ENCODE measurements at regions not wholly inside any gene's neighbourhood (a gene's known extent, or its start where the extent isn't known, plus 50 kb on each side); places are given as distances from the start of the nearest gene placed in this dataset.

DNA sequence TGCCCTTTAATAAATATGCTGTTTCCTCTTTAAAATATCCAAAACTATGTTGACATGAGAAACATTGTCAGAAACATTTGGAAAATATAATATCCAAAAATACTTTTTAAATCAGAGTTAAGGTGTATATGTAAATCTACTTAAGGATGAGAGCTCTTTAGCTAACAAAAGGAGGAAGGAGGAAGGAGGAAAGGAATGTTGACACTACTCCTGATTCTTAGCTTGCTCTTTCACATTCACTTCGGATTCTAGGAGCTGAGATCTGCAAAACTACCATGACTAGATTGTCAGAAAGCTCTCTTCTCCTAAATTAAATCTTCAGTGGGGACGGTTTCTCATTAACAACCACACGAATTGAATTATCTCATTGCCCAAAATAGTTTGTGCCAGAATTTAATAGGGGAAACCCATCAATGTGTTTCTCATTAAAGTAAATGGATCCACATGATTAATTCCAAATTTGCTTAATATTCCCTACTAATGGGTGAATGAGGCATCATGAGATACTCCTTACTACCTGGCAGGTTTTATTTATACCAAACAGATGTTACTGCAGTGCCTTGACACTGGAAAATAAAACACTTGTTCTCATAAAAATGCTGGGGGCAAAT, 509.1 kb downstream of the MBD2 start:
- peaks cover 0 to 3% of the 10 kb centered on the region in 2 donors for H3K27me3 ChIP-seq
- no peak overlapping the region for H3K27ac ChIP-seq
- H3K36me3 ChIP-seq, result no peaks in the 10 kb centered on the region
- H3K4me1 ChIP-seq, result no peaks in the 10 kb centered on the region
- no peak for TF ChIP-seq CTCF (IDR thresholded peaks at IDR 0.05)
- H3K4me3 ChIP-seq, result no peak overlapping the region
- H3K9me3 ChIP-seq, result no peaks in the 10 kb centered on the region
- DNase-seq (ENCODE audit: low spot score), result no peak

DNA sequence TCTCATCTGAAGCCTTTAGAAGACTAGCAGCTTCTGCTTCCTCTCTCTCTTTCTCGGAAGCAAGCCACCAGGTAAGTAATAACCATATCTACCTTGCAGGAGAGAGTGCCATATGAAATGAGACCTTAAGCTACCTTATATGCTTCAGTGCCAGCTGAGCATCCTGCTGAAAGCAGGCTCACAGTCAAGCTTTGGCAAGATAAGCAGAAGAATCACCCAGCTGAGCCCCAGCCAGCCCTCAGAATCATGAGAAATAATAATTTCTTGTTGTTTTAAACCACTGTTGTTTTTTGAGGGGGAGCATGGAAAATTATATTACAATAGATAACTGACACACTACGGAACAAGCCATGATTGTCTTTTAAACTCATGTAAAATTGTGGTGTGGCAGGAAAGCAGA, 514.4 kb downstream of the MBD2 start:
- DNase-seq (ENCODE audit: low spot score), result no peak
- peaks cover 0 to 3% of the 10 kb centered on the region in 2 donors for H3K27me3 ChIP-seq
- H3K27ac ChIP-seq, result no peak overlapping the region
- H3K4me1 ChIP-seq, result no peaks in the 10 kb centered on the region
- no peak for TF ChIP-seq CTCF (IDR thresholded peaks at IDR 0.05)
- H3K9me3 ChIP-seq, result peaks cover 0 to 10% of the 10 kb centered on the region in 2 donors
- H3K4me3 ChIP-seq, result no peak overlapping the region
- H3K36me3 ChIP-seq, result no peaks in the 10 kb centered on the region

- H3K4me3 ChIP-seq, result no peak overlapping the region
- H3K36me3 ChIP-seq, result no peaks in the 10 kb centered on the region
- H3K9me3 ChIP-seq, result no peaks in the 10 kb centered on the region
- no peaks in the 10 kb centered on the region for H3K27me3 ChIP-seq
- no peaks in the 10 kb centered on the region for H3K4me1 ChIP-seq
- no peak overlapping the region for H3K27ac ChIP-seq
- no peak for TF ChIP-seq CTCF (IDR thresholded peaks at IDR 0.05)
- no peak for DNase-seq (ENCODE audit: low spot score)
Observed at GRCh38 chr18:53702480-53702879, 522.0 kb downstream of the MBD2 start.

DNA sequence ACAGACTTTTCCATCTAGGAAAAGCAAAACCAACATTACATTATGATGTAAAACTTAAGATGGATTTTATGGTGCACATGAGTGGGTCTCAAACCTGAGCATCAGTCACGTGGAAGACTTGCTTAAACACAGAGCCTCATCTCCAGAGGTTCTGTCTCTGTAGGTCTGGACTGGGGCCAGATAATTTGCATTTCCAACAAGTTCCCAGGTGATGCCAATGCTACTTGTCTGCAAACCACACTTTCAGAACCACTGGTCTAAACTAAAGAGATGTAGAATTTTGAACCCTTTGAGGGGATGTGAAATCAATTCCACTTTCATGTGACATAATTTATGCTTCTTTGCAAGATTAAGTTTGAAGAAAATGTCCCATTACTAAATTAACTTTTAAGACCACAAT, 522.8 kb downstream of the MBD2 start:
- Histone ChIP-seq H3K4me1 (no peaks in the 10 kb centered on the region), H3K27ac (no peak overlapping the region), H3K9me3 (no peaks in the 10 kb centered on the region), H3K4me3 (no peak overlapping the region), H3K36me3 (no peaks in the 10 kb centered on the region), H3K27me3 (no peaks in the 10 kb centered on the region)
- DNase-seq (ENCODE audit: low spot score), result no peak
- no peak for TF ChIP-seq CTCF (IDR thresholded peaks at IDR 0.05)

DNA sequence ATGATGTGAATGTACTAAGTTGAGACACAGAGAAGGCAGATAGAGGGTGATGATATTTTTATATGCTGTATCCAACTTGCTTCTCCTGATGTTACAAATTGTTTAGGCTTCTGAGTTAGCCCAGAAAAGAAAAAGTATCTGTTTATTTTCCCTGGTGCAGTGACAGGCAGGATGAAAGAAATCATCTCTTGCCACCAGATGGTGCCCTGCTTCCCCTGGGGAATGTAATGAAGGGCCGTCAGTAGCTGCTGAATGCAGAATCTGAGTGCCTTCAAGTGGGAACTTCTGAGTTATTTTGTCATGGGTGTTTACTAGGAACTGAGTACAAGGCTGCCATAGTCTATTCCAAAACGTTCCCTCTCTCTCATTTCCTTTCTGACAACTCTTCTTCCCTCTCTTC, 525.6 kb downstream of the MBD2 start:
- Histone ChIP-seq H3K4me3 (no peak overlapping the region), H3K4me1 (no peaks in the 10 kb centered on the region), H3K27ac (no peak overlapping the region), H3K9me3 (peaks cover 0 to 8% of the 10 kb centered on the region in 2 donors), H3K36me3 (no peaks in the 10 kb centered on the region), H3K27me3 (no peaks in the 10 kb centered on the region)
- TF ChIP-seq CTCF (IDR thresholded peaks at IDR 0.05), result peak; percentile 16 to 59
- DNase-seq (ENCODE audit: low spot score), result no peak

DNA sequence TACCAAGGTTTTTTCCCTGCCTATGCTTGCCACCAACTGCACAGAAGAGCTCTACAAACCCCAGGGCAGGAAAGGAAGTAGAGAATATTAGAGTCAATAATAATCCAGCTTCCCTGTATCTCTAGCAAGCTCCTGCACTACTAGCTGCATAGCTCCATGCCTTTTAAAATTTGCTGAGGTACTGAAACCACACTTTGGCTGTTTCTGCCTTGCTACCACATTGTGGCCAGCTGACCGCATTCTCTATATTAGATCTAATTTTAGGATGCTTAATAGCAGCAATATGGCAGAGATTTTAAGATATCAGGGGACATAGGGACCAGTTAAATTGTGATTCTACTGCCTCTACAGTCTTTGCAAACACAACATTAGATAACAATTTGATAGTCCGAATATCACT, 534.6 kb downstream of the MBD2 start:
- no peak for TF ChIP-seq CTCF (IDR thresholded peaks at IDR 0.05)
- no peaks in the 10 kb centered on the region for H3K27me3 ChIP-seq
- no peaks in the 10 kb centered on the region for H3K9me3 ChIP-seq
- no peak overlapping the region for H3K27ac ChIP-seq
- DNase-seq (ENCODE audit: low spot score), result no peak
- H3K36me3 ChIP-seq, result no peaks in the 10 kb centered on the region
- no peak overlapping the region for H3K4me3 ChIP-seq
- H3K4me1 ChIP-seq, result no peaks in the 10 kb centered on the region
